ENCODE measurements at regions not wholly inside any gene's neighbourhood (a gene's known extent, or its start where the extent isn't known, plus 50 kb on each side); places are given as distances from the start of the nearest gene placed in this dataset.

GRCh38 chr5:8831854-8832253 is 714.0 kb downstream of the SEMA5A start:
- no peak for TF ChIP-seq CTCF (IDR thresholded peaks at IDR 0.05)
- no peak for TF ChIP-seq TEAD4 (CRISPR knock-in tag; IDR thresholded peaks at IDR 0.05)
